GM18499 (cell line): ENCODE measurements at regions not wholly inside any gene's neighbourhood (a gene's known extent, or its start where the extent isn't known, plus 50 kb on each side); places are given as distances from the start of the nearest gene placed in this dataset.
"Not testable (repeated sequence)": the region's sequence is repeated elsewhere in the genome, so short reads cannot be mapped to it uniquely, and the experiment has no call there.

Source experiments
- ATAC-seq: cut with Tn5 transposase; IDR thresholded peaks from one replicate; pipeline ENCODE4 v1.9.1; 2021; ENCODE audit warnings: moderate number of reproducible peaks; ENCODE audit not compliant: insufficient read depth, unreplicated experiment

DNA sequence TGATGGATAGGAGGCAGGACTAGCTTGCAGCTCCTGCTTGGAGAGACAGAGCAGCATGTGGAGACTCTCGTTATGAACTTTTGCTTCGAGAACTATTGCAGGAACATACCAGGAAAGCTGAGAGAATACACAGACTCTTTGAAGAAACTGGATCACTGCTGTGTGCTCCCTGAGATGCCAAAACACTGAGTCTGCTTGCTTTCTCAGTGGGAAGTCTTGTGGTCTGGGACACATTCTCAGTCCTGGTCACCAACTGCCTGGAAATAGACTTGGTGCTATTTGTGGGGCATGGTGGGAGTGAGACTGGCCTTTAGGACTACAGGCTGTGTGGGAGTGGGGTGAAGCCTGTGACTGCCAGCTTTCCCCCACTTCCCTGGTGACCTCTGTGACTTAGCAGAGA, 252.6 kb downstream of the MED10 start:
- ATAC-seq: no peak

DNA sequence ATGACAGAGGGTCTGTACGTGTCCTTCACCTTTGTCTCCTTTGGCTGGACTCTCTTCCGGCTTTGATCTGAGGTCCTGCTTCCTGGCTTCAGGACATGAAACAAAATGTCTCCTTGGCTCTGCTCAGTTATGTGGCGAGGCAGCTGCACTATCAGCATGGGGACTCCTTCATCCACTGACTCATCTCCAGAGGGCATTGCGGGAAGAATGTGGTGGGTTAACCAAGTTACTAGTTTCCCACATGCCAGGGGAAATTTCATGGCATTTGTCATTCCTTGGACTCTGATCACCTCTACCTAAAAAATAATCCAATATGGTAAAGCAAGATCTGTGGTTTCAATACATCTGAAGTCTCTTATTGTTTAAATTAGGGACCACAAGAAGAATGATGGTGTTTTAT, 259.7 kb downstream of the MED10 start:
- no peak for ATAC-seq

- no peak for ATAC-seq
Measured at GRCh38 chr5:6117212-6117611, 261.1 kb downstream of the MED10 start.

DNA sequence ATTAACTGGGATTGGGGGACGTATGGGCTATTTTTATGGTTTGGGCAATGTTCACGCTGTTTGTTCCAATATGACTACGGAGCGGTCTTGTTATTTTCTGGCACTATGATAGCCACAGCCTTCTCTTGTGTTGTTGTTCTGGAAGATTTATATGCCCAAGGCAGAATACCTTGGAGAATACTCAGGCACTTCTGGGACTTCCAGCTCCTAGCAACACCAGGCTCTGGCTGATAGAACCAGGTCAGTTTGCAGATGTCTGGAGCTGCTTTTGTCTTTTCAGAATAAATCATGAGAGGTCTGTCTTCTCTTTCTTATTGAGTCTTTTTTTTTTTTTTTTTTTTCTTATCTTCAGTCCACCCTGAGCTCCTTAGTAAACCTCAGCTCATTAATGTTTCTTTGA, 262.5 kb downstream of the MED10 start:
- no peak for ATAC-seq

DNA sequence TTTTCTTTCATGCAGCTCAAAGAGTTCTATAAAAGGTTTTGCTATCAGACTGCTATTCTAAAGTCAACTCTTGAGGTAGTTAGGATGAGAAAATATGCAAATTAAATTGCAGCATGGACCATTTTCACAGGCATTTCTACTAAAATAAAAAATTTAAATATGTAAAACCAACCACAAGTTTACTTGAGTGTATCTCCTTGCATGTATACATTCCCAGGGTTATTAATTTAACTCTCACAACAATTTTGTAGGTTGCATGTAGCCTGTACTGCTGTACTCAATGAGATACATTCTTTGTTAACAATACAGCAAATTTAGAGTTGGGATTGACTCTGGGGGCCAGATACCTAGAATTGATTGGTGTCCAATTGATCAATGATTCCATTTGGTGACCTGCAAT, 265.8 kb downstream of the MED10 start:
- ATAC-seq: no peak

DNA sequence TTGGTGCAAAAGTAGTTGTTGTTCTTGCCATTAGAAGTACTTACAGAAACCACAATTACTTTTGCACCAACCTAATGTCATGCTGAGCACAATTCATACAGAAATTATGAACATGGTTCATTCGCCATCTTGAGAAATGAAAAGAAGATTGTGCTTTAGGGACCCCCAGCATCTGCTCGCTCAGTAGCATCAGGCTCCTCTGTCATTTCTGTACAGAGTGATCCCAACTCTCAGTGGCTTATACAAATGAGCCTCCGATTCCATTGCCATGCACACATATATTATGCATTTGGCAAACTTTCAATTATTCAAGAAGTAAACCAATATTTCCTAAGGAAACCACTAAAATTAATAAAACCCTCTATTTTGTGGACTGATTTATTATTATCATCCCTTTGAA, 266.2 kb downstream of the MED10 start:
- ATAC-seq: no peak

GRCh38 chr5:6111131-6111530, 267.2 kb downstream of the MED10 start:
- no peak for ATAC-seq

GRCh38 chr5:6110441-6111005, 267.8 kb downstream of the MED10 start:
- no peak for ATAC-seq

DNA sequence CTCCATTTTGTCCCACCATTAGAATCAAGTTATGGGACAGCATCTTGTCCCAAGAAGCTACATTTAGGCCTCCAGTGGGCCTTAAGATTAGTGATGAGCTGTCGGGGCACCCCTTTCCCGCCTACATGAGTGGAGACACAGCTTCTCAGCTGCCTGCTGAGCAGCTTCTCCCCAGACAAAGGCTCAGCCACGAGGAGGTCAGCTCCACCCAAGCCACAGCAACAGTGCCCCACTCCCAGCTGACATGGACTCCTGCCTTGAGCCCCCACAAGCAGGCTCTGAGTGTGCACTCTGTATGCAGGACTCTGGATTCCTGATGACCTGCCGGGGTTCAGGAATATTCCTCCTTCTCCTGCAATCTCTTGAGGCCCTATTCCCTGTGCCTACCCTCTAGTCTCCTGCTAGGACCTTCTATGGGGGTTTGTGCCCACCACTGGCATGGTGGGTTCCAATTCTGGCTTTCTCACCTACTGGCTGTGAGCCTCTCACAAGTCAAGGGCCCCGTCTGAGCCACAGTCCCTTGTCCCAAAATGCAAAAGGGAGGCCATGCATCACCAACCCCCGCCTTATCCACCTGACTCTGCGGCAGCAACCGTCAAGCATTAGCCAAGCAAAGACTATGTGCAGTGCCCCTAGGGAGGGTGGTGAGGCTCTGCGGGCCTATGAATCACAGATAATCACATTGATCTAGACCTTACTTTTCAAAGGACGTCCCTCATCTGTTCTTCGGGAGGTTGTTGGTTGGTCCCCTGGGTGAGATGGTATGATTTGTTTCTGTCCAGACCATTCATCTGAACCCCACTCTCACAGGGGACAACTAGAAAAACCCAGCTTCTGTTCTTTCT, 269.1 kb downstream of the MED10 start:
- ATAC-seq: no peak

- ATAC-seq: no peak
Measured at GRCh38 chr5:6108540-6108848, 269.9 kb downstream of the MED10 start.

GRCh38 chr5:6107675-6108539, 270.4 kb downstream of the MED10 start:
- no peak for ATAC-seq

GRCh38 chr5:6106756-6107155, 271.6 kb downstream of the MED10 start:
- no peak for ATAC-seq

- ATAC-seq: no peak
Measured at GRCh38 chr5:6105320-6105719, 273.0 kb downstream of the MED10 start.

DNA sequence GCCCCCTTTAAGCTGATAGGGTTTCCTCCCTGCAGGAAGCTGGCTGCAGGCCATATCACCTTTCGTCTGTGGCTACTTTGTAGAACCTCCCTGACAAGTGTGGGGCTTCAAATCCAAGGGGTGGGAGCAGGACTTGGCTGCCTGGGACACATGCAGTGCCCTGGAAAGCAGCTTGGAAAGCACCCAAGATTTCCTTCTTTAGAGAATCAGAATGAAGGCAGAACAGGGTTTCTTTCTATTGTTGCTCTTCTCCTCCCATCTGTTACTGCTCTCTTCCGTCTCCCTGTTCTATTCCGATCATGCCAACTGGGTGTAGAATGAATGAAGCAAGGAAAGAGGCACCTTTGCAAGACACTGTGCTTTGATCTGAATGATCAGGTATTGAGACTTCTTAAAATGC, 282.2 kb downstream of the MED10 start:
- no peak for ATAC-seq

DNA sequence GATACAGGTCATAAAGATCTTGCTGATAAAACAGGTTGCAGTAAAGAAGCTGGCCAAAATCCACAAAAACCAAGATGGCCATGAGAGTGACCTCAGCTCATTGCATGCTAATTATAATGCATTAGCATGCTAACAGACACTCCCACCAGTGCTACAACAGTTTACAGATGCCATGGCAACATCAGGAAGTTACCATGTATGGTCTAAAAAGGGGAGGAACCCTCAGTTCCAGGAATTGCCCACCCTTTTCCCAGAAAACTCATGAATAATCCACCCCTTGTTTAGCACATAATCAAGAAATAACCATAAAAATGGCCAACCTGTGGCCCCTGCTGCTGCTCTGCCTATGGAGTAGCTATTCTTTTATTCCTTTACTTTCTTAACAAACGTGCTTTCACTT, 284.2 kb downstream of the MED10 start:
- not testable (repeated sequence) for ATAC-seq

DNA sequence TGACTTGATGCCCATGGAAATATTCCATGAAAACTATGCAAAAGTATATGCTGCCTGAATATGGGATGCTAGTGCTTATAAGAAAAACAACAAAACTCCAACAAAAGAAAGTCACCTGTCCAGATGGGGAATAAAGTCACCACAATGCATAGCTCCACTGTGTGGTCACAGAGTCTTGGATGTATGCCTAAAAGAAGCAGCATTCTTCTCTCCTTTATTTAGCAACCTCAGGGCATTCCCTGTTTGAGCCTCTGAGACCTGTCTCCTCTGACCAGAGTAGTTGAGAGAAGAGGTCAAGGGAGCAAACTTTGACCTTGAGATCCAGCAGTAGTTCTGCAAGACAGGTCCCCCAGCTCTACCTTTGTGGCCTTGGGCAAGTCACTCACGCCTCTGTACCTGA, 287.5 kb downstream of the MED10 start:
- no peak for ATAC-seq

DNA sequence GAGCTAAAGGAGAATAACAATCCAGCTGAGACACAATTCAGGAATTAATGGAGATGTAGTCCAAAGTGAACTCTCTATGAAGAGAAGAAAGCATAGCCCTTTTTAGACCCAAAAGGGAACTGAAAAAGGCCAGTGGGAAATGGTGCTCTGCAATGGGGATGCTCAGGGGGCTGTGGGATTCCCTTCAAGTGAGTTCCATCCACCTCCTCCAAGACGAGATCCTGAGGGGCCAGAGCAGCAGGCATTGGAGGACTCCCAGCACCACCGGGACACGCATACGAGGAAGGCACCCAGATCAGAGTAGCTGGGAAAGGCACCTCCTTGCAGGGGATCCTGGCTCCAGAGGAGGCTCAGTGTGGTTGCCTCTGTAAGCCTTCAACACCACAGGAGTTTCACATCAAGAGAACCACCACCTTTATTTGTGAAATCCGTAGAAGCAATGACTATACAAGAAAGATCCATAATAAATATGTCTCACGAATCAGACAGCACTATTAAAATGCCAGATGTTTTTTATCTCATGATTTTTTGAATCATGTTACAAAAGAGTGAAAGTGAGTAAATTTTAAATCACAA, 288.2 kb downstream of the MED10 start:
- ATAC-seq: no peak

DNA sequence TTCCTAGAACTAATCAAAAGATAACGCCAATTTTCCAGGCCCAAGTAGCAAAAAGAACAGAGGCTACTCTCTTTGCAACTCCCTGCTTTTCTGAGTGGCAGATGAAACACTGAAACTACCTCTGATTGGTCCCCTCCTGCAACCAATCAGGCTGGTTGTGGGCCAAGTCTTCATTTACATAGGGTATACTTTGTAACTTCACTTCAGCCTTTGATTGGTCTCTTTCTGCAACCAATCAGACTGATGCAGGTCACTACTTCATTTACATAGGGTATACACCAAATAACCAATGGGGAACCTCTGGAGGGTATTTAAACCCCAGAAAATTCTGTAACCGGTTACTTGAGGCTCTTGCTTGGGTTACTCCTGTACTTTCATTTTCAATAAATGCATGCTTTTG, 289.6 kb downstream of the MED10 start:
- no peak for ATAC-seq

DNA sequence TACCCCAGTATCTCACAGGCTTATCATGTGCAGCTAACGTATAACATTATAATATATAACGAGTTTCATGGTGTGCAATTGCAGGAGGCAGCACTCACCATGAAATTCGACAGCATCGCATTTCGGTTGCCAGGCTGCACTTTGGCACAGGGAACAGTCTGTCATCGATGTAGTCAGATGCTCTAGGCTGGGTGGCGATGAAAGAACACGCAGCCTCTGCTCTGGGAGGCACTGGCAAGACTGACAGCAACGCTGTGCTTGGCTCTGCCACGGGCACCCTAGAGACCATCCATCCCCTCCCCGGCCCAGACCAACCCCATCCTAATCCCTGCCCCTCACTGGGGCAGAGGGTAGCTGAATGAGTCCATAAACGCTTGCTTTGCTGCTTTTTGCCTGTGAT, 290.8 kb downstream of the MED10 start:
- ATAC-seq: no peak

DNA sequence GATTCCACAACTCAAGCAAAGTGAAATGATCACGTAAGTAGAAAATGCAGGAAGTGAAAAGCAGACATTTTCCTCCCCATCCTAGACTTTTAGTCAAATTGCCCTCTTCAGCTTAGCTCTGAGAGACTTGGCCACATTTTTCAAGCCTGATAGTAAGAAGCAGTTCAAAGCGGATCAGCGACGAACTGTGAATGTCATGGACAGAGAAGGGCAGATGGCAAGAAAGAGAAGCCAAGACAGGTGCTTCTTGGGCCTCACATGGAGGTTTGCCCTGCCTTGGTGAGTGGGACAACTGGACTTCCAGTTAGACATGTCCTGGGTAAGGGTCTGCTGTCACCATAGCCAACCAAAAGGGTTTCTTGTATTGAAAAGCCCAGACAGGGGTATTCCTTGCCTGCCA, 291.5 kb downstream of the MED10 start:
- no peak for ATAC-seq

DNA sequence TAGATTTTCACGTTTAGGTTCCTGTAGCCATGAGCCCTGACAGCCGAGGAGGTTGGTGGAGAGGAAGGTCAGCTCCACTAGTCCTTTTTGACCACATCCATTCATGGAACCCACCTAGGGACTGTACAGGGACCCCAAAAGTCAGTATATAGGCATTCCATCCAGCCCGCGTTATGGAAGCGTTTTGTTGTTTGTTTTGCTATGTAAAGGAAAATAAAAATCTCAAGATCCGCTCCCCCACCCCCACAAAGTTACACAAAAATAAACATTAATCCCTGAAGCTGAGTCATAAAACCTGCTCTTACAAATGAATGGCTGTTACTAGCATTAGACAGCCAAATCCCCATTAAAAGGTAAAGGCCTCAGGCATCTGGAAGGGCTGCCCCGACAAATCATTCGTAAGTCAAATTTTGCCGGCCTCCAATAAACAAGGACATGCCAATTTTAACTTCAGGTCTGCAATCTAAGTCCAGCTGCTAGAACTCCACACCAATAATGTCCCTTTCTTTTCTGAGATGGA, 292.9 kb downstream of the MED10 start:
- no peak for ATAC-seq
